IMR-90 (cell line): ENCODE measurements at regions not wholly inside any gene's neighbourhood (a gene's known extent, or its start where the extent isn't known, plus 50 kb on each side); places are given as distances from the start of the nearest gene placed in this dataset.

Experiments used
- ATAC-seq: fragments of 200-7000 bp; cut with Tn5 transposase; 2 replicates; pipeline ENCODE4 v1.9.1; 2020; ENCODE audit warnings: low read depth, mild to moderate bottlenecking, moderate library complexity
- BruUV-seq: library from RNA; stranded (reverse); fragments of 400-500 nt; replicated peaks from 2 replicates; lab custom pipeline; 2021; lab: Mats Ljungman, UMichigan
- CTCF ChIA-PET: fragments of 300-600 bp; formaldehyde crosslinking; extraction: SDS; loops from one replicate; lab custom pipeline; 2021; ENCODE audit warnings: antibody characterized with exemption; lab: Yijun Ruan, JAX
- POLR2A ChIA-PET: fragments of 300-600 bp; sonication (Branson Sonifier 250); formaldehyde crosslinking; loops from one replicate; lab custom pipeline; 2022; ENCODE audit warnings: antibody characterized with exemption; ENCODE audit not compliant: unreplicated experiment; lab: Charles Lee
- DNase-seq: peaks from one replicate; pipeline ENCODE4 v3.0.0; 2013
- H2AFZ ChIP-seq: replicated peaks from 2 replicates; pipeline ENCODE3; 2013; ENCODE audit warnings: low read length, mild to moderate bottlenecking; ENCODE audit not compliant: poor library complexity
- H2AK5ac ChIP-seq: 2 replicates; pipeline ENCODE4 v1.6.1; 2013; ENCODE audit warnings: low read depth, low read length, inconsistent platforms
- H2AK9ac ChIP-seq: replicated peaks from 2 replicates; pipeline ENCODE3; 2013; ENCODE audit warnings: mild to moderate bottlenecking, low read depth, low read length, moderate library complexity; ENCODE audit not compliant: poor library complexity
- H2BK120ac ChIP-seq: 2 replicates; pipeline ENCODE4 v1.6.1; 2013; ENCODE audit warnings: low read depth, low read length, inconsistent platforms
- H2BK15ac ChIP-seq: 3 replicates; pipeline ENCODE4 v1.6.1; 2013; ENCODE audit warnings: low read depth, low read length, inconsistent platforms
- H2BK20ac ChIP-seq: 2 replicates; pipeline ENCODE4 v1.6.1; 2013; ENCODE audit warnings: low read depth, mild to moderate bottlenecking, inconsistent platforms, low read length, moderate library complexity
- H2BK5ac ChIP-seq: 2 replicates; pipeline ENCODE4 v1.6.1; 2013; ENCODE audit warnings: mild to moderate bottlenecking, low read depth, low read length, inconsistent platforms; ENCODE audit not compliant: poor library complexity, severe bottlenecking
- H3K14ac ChIP-seq: replicated peaks from 2 replicates; pipeline ENCODE4 v1.6.1; 2013; ENCODE audit warnings: low read depth, low read length, inconsistent platforms
- H3K18ac ChIP-seq: 2 replicates; pipeline ENCODE4 v1.6.1; 2013; ENCODE audit warnings: low read depth, low read length, control low read depth
- H3K23ac ChIP-seq: 2 replicates; pipeline ENCODE4 v1.6.1; 2013; ENCODE audit warnings: low read depth, low read length, inconsistent platforms
- H3K27ac ChIP-seq: 2 replicates; pipeline ENCODE4 v1.5.1; 2013; ENCODE audit warnings: mild to moderate bottlenecking, control low read depth, low read length; ENCODE audit not compliant: insufficient read depth
- H3K27me3 ChIP-seq: 2 replicates; pipeline ENCODE4 v1.6.1; 2013; ENCODE audit warnings: low read length; ENCODE audit not compliant: control insufficient read depth, insufficient read depth
- H3K36me3 ChIP-seq: 2 replicates; pipeline ENCODE4 v1.6.1; 2013; ENCODE audit warnings: low read length, mixed read lengths; ENCODE audit not compliant: control insufficient read depth, insufficient read depth
- H3K4ac ChIP-seq: 2 replicates; pipeline ENCODE4 v1.6.1; 2013; ENCODE audit warnings: low read depth, low read length, inconsistent platforms
- H3K4me1 ChIP-seq: 2 replicates; pipeline ENCODE4 v1.6.1; 2013; ENCODE audit warnings: low read length, mixed read lengths; ENCODE audit not compliant: control insufficient read depth, insufficient read depth
- H3K4me2 ChIP-seq: 2 replicates; pipeline ENCODE4 v1.6.1; 2013; ENCODE audit warnings: low read depth, mild to moderate bottlenecking, control low read depth, low read length, moderate library complexity
- H3K4me3 ChIP-seq: 2 replicates; pipeline ENCODE4 v1.5.1; 2013; ENCODE audit warnings: low read depth, mild to moderate bottlenecking, control low read depth, low read length, moderate library complexity; ENCODE audit not compliant: insufficient read depth
- H3K56ac ChIP-seq: 2 replicates; pipeline ENCODE4 v1.6.1; 2013; ENCODE audit warnings: low read length, inconsistent platforms; ENCODE audit not compliant: insufficient read depth; ENCODE audit errors: extremely low read depth
- H3K79me1 ChIP-seq, 2 experiments: 2 replicates each; pipeline ENCODE4 v1.6.1; 2013; ENCODE audit warnings: low read length in 2 of 2, inconsistent platforms in 1 of 2, low read depth in 1 of 2
- H3K9ac ChIP-seq: 2 replicates; pipeline ENCODE4 v1.6.1; 2013; ENCODE audit warnings: low read depth, low read length, control low read depth
- H3K9me1 ChIP-seq: 2 replicates; pipeline ENCODE4 v1.6.1; 2013; ENCODE audit warnings: low read length, inconsistent platforms; ENCODE audit not compliant: insufficient read depth
- H3K9me3 ChIP-seq: 2 replicates; pipeline ENCODE4 v1.6.1; 2013; ENCODE audit warnings: low read length; ENCODE audit not compliant: control insufficient read depth, insufficient read depth
- H4K20me1 ChIP-seq: 2 replicates; pipeline ENCODE4 v1.6.1; 2013; ENCODE audit warnings: low read length, inconsistent platforms; ENCODE audit not compliant: insufficient read depth
- H4K5ac ChIP-seq: 2 replicates; pipeline ENCODE4 v1.6.1; 2013; ENCODE audit warnings: mild to moderate bottlenecking, low read depth, low read length, control low read depth
- H4K8ac ChIP-seq, 2 experiments: 2 replicates each; pipeline ENCODE4 v1.6.1; 2013; ENCODE audit warnings: low read depth in 2 of 2, low read length in 2 of 2, control low read depth in 1 of 2, inconsistent platforms in 1 of 2
- H4K91ac ChIP-seq: 2 replicates; pipeline ENCODE4 v1.6.1; 2013; ENCODE audit warnings: low read depth, low read length, inconsistent platforms; ENCODE audit not compliant: insufficient read depth
- BHLHE40 ChIP-seq: fragments of 150-350 bp; IDR thresholded peaks from 2 replicates; pipeline ENCODE4 v1.6.1; 2016; ENCODE audit warnings: mild to moderate bottlenecking, low read depth, low read length
- CEBPB ChIP-seq: IDR thresholded peaks from 2 replicates; pipeline ENCODE4 v1.6.1; 2012; ENCODE audit warnings: low read depth, low read length, improper control_type of control experiment
- CHD1 ChIP-seq: IDR thresholded peaks from 2 replicates; pipeline ENCODE4 v1.6.1; 2012; ENCODE audit warnings: low read depth, low read length, improper control_type of control experiment
- FOS ChIP-seq: fragments of 150-350 bp; IDR thresholded peaks from 2 replicates; pipeline ENCODE4 v1.6.1; 2016; ENCODE audit warnings: low read depth, low read length
- MAZ ChIP-seq: IDR thresholded peaks from 2 replicates; pipeline ENCODE4 v1.6.1; 2012; ENCODE audit warnings: low read depth, mild to moderate bottlenecking, low read length, improper control_type of control experiment, moderate library complexity, borderline replicate concordance
- MXI1 ChIP-seq: IDR thresholded peaks from 2 replicates; pipeline ENCODE4 v1.6.1; 2012; ENCODE audit warnings: low read depth, mild to moderate bottlenecking, low read length, moderate library complexity, borderline replicate concordance
- NFE2L2 ChIP-seq: fragments of 150-350 bp; IDR thresholded peaks from 2 replicates; pipeline ENCODE4 v1.6.1; 2016; ENCODE audit warnings: low read depth, mild to moderate bottlenecking, low read length
- RAD21 ChIP-seq: IDR thresholded peaks from 2 replicates; pipeline ENCODE4 v1.6.1; 2012; ENCODE audit warnings: low read length, improper control_type of control experiment
- RCOR1 ChIP-seq: IDR thresholded peaks from 2 replicates; pipeline ENCODE4 v1.6.1; 2012; ENCODE audit warnings: mild to moderate bottlenecking, low read length, improper control_type of control experiment; ENCODE audit not compliant: insufficient replicate concordance
- RFX5 ChIP-seq: IDR thresholded peaks from 2 replicates; pipeline ENCODE4 v1.8.0; 2012; ENCODE audit warnings: low read depth, mild to moderate bottlenecking, low read length, moderate library complexity
- SMC3 ChIP-seq: fragments of 150-350 bp; IDR thresholded peaks from 2 replicates; pipeline ENCODE4 v1.6.1; 2016; ENCODE audit warnings: low read depth, mild to moderate bottlenecking, antibody characterized with exemption, low read length, moderate library complexity
- USF2 ChIP-seq: fragments of 150-350 bp; IDR thresholded peaks from 2 replicates; pipeline ENCODE4 v1.6.1; 2017; ENCODE audit warnings: mild to moderate bottlenecking, antibody characterized with exemption, low read length, low read depth
- WGBS, 2 experiments: methylation state at CpG; one replicate each; pipeline versions ENCODE4 v1.1.5 to v1.1.7; 2013; ENCODE audit warnings: missing lambda C conversion rate in 2 of 2; ENCODE audit not compliant: insufficient read length in 1 of 2; ENCODE audit errors: extremely low coverage in 2 of 2; 5-methylcytosine and 5-hydroxymethylcytosine counted together
- dilution Hi-C: fragments of 300-500 bp; cut with HindIII; formaldehyde crosslinking; loops from one replicate; pipeline ENCODE4 v1.14.3; 2018; ENCODE audit warnings: low sequenced_read_pairs; ENCODE audit not compliant: unreplicated experiment
- in situ Hi-C: fragments of 300-500 bp; cut with MboI; formaldehyde crosslinking; loops from 3 replicates; pipeline ENCODE4 v1.14.3; 2019; ENCODE audit warnings: low sequenced_read_pairs, inconsistent platforms, mixed read lengths
- intact Hi-C: fragments of 100-400 bp; cut with micrococcal nuclease; formaldehyde crosslinking; loops from 2 replicates; pipeline ENCODE4 v1.10.0; 2022

GRCh38 chr9:16357828-16358227, 512.6 kb downstream of the BNC2 start:
- POLR2A ChIA-PET, result no interaction called here
- H3K27ac ChIP-seq, result no peak overlapping the region
- in situ Hi-C loops, result no loop called here
- no peak overlapping the region for H2AK5ac ChIP-seq
- no peak overlapping the region for H2BK15ac ChIP-seq
- 0 out of 2 replicates have a peak, but pooled peaks cover 3% of the 10 kb centered on the region for H3K9me1 ChIP-seq
- no peaks in the 10 kb centered on the region for H3K79me1 ChIP-seq
- no peak overlapping the region for H4K5ac ChIP-seq
- TF ChIP-seq FOS (no peak), RCOR1 (no peak), NFE2L2 (no peak), USF2 (no peak), RAD21 (no peak), SMC3 (no peak), CEBPB (no peak), CHD1 (no peak), BHLHE40 (no peak), MAZ (no peak), RFX5 (no peak), MXI1 (no peak)
- H2AFZ ChIP-seq, result no peak overlapping the region
- H3K56ac ChIP-seq, result no peak overlapping the region
- H3K4me1 ChIP-seq, result peaks cover 2% of the 10 kb centered on the region; the same call in 1 of the 2 replicates
- no peak overlapping the region for H3K4ac ChIP-seq
- no peaks in the 10 kb centered on the region for H3K36me3 ChIP-seq
- dilution Hi-C loops, result no loop called here
- no peak overlapping the region for H3K4me3 ChIP-seq
- no peak overlapping the region for H3K4me2 ChIP-seq
- H3K23ac ChIP-seq, result no peak overlapping the region
- WGBS, 2 experiments, result no CpG with 5 or more reads among the region's 4 CpGs
- H2BK120ac ChIP-seq, result no peak overlapping the region
- ATAC-seq (no peak), DNase-seq (no peak)
- CTCF ChIA-PET, result interaction anchor here (0.6 kb wide), 1 partner anchor 155 kb away, joined by 5 read pairs; no protein-coding TSS in a partner anchor
- H4K91ac ChIP-seq, result no peak overlapping the region
- H2AK9ac ChIP-seq, result no peak overlapping the region
- no peak overlapping the region for H2BK5ac ChIP-seq
- BruUV-seq, result no TSS peak
- H4K8ac ChIP-seq, result no peak overlapping the region
- intact Hi-C loops, result loop anchor here (10.0 kb wide), 1 partner anchor 507 kb away; no protein-coding TSS in a partner anchor
- H3K14ac ChIP-seq, result no peak overlapping the region
- H3K9ac ChIP-seq, result no peak overlapping the region
- no peak overlapping the region for H2BK20ac ChIP-seq
- H3K9me3 ChIP-seq, result peaks cover 2% of the 10 kb centered on the region; the same call in 1 of the 2 replicates
- no peak overlapping the region; the same call in 1 of the 2 replicates for H3K18ac ChIP-seq
- no peaks in the 10 kb centered on the region for H3K27me3 ChIP-seq
- H4K20me1 ChIP-seq, result no peaks in the 10 kb centered on the region
